Colonic mucosa (tissue), 4 donors: ENCODE measurements at regions not wholly inside any gene's neighbourhood (a gene's known extent, or its start where the extent isn't known, plus 50 kb on each side); places are given as distances from the start of the nearest gene placed in this dataset.

ENCODE experiments used
- DNase-seq: peaks from one replicate; pipeline ENCODE4 v3.0.0-alpha.2; 2020
- H3K27ac ChIP-seq: fragments of 200-600 bp; one replicate; pipeline ENCODE4 v1.8.0; 2021
- H3K27me3 ChIP-seq: fragments of 200-600 bp; one replicate; pipeline ENCODE4 v1.8.0; 2021
- H3K36me3 ChIP-seq: fragments of 200-600 bp; one replicate; pipeline ENCODE4 v1.8.0; 2021
- H3K4me1 ChIP-seq: fragments of 200-600 bp; one replicate; pipeline ENCODE4 v1.8.0; 2021; ENCODE audit warnings: mild to moderate bottlenecking
- H3K4me3 ChIP-seq: fragments of 200-600 bp; one replicate; pipeline ENCODE4 v1.8.0; 2021
- H3K9ac ChIP-seq, 2 donors: one replicate each; pipeline ENCODE4 v1.7.0; 2013; ENCODE audit warnings: control low read depth in 2 of 2, low read depth in 2 of 2, low read length in 2 of 2
- H3K9me3 ChIP-seq: fragments of 200-600 bp; one replicate; pipeline ENCODE4 v1.8.0; 2021
- intact Hi-C: fragments of 100-400 bp; cut with DNase I; formaldehyde crosslinking; loops from one replicate; pipeline ENCODE4 v1.14.1; 2022
- TF ChIP-seq, protein P1 (sequence below): fragments of 200-600 bp; IDR thresholded peaks from one replicate; pipeline ENCODE4 v1.8.0; 2022; ENCODE audit warnings: antibody characterized with exemption, mild to moderate bottlenecking
- donor health status: healthy.
- donor health status: DM: no; HTN: no; CAD: no.
- donor health status: DM: no; HTN: no; CAD: no.

DNA sequence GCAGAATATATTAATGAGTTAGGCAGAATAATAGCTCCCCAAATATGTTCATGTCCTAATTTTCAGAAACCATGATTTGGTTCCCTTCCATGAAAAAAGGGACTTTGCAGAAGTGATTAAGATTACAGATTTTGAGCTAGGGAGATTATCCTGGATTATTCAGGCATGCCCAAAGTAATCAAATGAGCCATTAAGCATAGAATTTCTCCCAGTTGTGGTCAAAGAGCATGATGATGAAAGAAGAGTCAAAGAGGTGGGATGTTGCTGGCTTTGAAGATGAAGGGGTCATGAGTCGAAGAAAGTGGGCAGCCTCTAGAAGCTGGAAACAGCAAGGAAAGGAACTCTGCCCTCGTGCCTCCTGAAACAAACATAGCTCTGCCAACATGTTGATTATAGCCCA is 254.2 kb upstream of the CDIN1 start:
- no peaks in the 10 kb centered on the region for H3K4me1 ChIP-seq
- H3K9me3 ChIP-seq: no peaks in the 10 kb centered on the region
- no peak for DNase-seq
- no peaks in the 10 kb centered on the region for H3K36me3 ChIP-seq
- H3K9ac ChIP-seq: no peak overlapping the region
- intact Hi-C loops: no loop called here
- no peak overlapping the region for H3K4me3 ChIP-seq
- no peak overlapping the region for H3K27ac ChIP-seq
- TF ChIP-seq, protein P1, sequence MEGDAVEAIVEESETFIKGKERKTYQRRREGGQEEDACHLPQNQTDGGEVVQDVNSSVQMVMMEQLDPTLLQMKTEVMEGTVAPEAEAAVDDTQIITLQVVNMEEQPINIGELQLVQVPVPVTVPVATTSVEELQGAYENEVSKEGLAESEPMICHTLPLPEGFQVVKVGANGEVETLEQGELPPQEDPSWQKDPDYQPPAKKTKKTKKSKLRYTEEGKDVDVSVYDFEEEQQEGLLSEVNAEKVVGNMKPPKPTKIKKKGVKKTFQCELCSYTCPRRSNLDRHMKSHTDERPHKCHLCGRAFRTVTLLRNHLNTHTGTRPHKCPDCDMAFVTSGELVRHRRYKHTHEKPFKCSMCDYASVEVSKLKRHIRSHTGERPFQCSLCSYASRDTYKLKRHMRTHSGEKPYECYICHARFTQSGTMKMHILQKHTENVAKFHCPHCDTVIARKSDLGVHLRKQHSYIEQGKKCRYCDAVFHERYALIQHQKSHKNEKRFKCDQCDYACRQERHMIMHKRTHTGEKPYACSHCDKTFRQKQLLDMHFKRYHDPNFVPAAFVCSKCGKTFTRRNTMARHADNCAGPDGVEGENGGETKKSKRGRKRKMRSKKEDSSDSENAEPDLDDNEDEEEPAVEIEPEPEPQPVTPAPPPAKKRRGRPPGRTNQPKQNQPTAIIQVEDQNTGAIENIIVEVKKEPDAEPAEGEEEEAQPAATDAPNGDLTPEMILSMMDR: no peak
- no peaks in the 10 kb centered on the region for H3K27me3 ChIP-seq

DNA sequence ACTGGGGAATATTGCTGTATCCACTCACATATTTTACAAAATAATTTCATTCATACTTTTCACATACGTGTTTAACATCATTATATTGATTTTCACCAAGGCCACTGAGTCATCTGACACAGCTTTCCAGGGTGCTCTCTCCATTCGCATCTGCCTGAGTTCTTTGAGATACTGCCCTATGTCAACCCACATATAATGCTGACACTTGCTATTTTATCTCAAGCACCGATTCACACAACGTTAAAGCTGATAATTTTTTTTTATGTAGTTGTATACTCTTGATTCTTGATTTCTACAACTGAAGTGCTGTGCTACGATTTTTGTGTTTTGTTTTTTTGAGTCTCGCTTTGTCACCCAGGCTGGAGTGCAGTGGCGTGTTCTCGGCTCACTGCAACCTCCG is 249.8 kb upstream of the CDIN1 start:
- Histone ChIP-seq H3K9me3 (no peaks in the 10 kb centered on the region), H3K4me1 (no peaks in the 10 kb centered on the region), H3K27ac (no peak overlapping the region), H3K4me3 (no peak overlapping the region), H3K9ac (no peak overlapping the region), H3K36me3 (no peaks in the 10 kb centered on the region), H3K27me3 (no peaks in the 10 kb centered on the region)
- intact Hi-C loops: no loop called here
- TF ChIP-seq, protein P1: no peak
- DNase-seq: no peak

DNA sequence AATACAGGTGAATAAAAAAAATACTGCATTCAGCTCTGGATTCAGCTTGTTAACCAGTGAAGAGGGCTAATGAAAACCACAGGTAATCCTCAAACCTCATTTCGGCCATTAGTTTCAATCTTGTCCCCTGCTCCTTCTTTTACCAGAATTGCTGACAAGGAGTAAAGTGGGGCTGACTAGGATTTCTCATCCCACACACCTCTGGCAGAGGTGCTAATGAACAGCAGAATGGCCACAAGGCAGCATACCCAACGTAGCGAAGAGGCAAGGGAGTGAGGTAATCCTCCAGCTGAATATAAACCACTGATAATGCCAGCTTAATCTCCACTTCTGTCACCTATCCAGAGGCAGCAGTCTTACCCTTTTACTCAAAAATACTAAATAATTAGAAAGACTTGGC is 248.8 kb upstream of the CDIN1 start:
- TF ChIP-seq, protein P1: no peak
- Histone ChIP-seq H3K27me3 (no peaks in the 10 kb centered on the region), H3K9me3 (no peaks in the 10 kb centered on the region), H3K4me1 (no peaks in the 10 kb centered on the region), H3K9ac (no peak overlapping the region), H3K4me3 (no peak overlapping the region), H3K27ac (no peak overlapping the region), H3K36me3 (no peaks in the 10 kb centered on the region)
- no peak for DNase-seq
- intact Hi-C loops: no loop called here

DNA sequence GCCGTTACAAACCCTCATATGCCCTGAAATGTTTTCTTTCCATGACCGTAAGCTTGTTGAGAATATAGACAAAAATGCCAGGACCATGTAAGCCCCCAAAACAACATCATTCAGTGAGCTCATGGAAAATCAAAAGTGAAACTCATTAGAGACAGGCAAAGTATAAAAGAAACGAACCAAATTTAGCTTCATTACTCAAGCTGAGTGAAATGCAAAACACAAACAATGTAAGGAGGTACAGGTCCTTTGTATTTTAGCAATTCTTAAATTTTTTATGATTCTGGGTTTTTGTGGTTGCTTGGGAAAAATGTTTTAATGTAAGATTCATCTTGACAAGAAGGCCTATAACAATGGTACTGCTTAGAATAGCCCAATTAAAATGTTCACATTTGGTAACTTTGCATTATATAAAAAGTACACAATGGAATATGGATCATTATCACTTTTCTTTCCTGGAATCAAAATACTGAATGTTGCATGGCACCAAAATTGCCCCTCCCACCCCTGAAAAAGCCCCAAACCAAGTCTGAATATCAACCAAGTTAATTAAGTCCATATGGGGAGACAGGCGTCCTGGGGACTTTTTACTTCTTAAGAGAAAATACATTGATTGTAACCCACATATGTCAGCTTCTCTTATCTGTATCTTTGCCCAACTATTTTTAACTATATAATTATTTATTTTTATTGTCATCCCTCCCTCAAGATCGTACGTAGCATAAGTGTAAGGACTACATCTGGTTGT is 247.7 kb upstream of the CDIN1 start:
- intact Hi-C loops: no loop called here
- TF ChIP-seq, protein P1: no peak
- H3K27me3 ChIP-seq: no peaks in the 10 kb centered on the region
- H3K4me1 ChIP-seq: no peaks in the 10 kb centered on the region
- no peak overlapping the region for H3K4me3 ChIP-seq
- H3K27ac ChIP-seq: no peak overlapping the region
- no peaks in the 10 kb centered on the region for H3K36me3 ChIP-seq
- no peak overlapping the region for H3K9ac ChIP-seq
- H3K9me3 ChIP-seq: no peaks in the 10 kb centered on the region
- DNase-seq: no peak

DNA sequence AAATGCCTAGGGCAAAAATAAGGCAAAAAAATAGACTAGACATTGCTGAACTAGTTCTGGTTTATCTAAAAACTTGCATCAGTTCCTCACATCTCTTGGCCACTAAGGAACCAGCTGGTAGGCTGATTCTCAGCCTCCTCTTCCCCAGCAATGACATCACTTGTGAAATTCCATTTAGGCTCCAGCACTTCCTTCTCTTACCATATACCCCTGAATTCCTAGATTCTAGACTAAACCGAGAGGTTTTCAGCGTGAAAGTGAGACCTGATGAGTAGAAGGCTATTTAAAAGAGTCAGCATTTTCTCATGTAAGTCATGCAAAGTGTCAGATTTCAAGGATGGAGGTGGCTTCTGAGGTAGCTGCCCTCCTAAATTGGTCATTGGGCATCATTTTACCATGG is 247.1 kb upstream of the CDIN1 start:
- TF ChIP-seq, protein P1: no peak
- Histone ChIP-seq H3K27me3 (no peaks in the 10 kb centered on the region), H3K4me1 (no peaks in the 10 kb centered on the region), H3K27ac (no peak overlapping the region), H3K36me3 (no peaks in the 10 kb centered on the region), H3K9me3 (no peaks in the 10 kb centered on the region), H3K9ac (no peak overlapping the region), H3K4me3 (no peak overlapping the region)
- no peak for DNase-seq
- intact Hi-C loops: no loop called here
